ENCODE measurements at regions not wholly inside any gene's neighbourhood (a gene's known extent, or its start where the extent isn't known, plus 50 kb on each side); places are given as distances from the start of the nearest gene placed in this dataset.

DNA sequence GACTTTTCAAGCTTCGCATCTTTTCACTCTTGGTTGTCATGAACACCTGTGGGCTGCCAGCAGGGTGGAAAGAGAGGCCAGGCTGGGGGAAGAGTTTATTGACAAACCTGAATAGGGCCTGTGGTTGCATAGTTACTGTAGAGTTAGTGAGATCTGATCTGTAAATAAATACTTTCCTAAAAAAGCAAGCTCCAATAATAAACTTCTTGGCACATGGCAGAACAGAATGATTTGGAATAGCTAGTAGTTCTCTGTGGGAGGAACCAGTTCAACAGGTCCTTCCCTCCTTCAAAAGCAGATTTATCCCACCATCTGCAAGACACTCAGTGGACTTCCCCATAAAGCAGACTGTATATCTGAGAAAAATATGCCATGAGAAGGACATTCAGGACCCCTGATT lies 445.0 kb downstream of the HACE1 start:
- DNase-seq (ENCODE audit: low read depth), result no peak
- no peak overlapping the region for H3K4me3 ChIP-seq (ENCODE audit: low read depth, low read length)
- TF ChIP-seq, protein P1, sequence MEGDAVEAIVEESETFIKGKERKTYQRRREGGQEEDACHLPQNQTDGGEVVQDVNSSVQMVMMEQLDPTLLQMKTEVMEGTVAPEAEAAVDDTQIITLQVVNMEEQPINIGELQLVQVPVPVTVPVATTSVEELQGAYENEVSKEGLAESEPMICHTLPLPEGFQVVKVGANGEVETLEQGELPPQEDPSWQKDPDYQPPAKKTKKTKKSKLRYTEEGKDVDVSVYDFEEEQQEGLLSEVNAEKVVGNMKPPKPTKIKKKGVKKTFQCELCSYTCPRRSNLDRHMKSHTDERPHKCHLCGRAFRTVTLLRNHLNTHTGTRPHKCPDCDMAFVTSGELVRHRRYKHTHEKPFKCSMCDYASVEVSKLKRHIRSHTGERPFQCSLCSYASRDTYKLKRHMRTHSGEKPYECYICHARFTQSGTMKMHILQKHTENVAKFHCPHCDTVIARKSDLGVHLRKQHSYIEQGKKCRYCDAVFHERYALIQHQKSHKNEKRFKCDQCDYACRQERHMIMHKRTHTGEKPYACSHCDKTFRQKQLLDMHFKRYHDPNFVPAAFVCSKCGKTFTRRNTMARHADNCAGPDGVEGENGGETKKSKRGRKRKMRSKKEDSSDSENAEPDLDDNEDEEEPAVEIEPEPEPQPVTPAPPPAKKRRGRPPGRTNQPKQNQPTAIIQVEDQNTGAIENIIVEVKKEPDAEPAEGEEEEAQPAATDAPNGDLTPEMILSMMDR (IDR thresholded peaks at IDR 0.05; ENCODE audit: insufficient read depth, low read depth, low read length, missing control alignments), result no peak

DNA sequence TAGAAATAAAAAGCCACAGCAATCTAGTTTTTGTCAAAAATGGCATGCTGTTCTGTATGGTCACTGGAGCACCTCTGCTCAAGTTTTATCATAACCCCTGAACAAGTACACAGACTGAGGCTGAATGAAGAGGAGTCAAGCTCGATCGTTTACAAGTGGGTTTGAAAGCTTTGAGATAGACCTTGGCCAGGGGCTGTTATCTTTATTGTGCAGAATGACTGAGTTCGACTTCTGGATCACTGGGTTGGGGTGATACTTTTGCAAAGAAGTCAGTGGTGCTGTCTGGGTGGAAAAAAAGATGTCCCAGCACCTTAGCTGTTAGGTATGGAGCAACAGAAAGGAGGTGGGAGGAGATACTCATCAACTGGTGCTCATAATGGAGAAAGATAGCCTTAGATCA lies 446.0 kb downstream of the HACE1 start:
- TF ChIP-seq, protein P1 (IDR thresholded peaks at IDR 0.05; ENCODE audit: insufficient read depth, low read depth, low read length, missing control alignments), result no peak
- no peak for DNase-seq (ENCODE audit: low read depth)
- H3K4me3 ChIP-seq (ENCODE audit: low read depth, low read length), result no peak overlapping the region

DNA sequence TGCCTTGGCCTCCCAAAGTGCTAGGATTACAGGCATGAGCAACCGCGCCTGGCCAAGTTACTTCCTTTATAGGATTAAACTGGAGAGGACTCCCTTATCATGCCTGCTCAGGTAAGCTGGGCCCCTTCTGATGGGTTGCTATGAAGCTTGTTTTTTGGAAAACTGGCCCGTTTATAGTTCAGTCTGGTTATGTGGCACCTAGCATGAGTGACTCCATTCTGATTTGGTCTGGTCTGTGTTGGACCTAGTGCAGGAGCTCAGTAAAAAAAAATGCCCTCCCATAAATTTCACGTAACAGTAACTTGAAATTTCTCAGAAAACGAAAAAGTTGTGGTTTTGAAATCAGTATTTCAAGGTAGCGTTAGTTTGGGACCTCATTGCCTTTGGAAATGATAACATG lies 448.4 kb downstream of the HACE1 start:
- H3K4me3 ChIP-seq (ENCODE audit: low read depth, low read length), result no peak overlapping the region
- TF ChIP-seq, protein P1 (IDR thresholded peaks at IDR 0.05; ENCODE audit: insufficient read depth, low read depth, low read length, missing control alignments), result no peak

DNA sequence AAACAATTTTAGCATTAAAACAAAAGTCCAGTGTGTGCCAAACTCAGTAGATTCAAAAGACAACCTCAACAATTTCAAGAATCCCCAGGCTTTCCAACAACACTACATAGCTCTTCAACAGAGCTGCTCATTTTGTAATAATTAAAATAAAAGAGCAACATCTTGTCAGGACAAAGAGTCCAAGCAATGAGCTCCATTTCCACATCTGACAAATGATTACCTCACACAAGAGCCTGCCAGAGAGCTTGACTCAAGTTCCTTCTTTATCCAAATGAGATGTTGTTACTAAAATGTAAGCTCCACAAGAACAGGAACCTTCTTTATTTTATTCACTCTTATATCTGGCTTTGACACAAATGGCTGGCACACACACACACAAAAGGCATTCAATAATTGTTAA lies 449.8 kb downstream of the HACE1 start:
- TF ChIP-seq, protein P1 (IDR thresholded peaks at IDR 0.05; ENCODE audit: insufficient read depth, low read depth, low read length, missing control alignments), result no peak
- no peak for DNase-seq (ENCODE audit: low read depth)
- H3K4me3 ChIP-seq (ENCODE audit: low read depth, low read length), result no peak overlapping the region

More for the DNA sequence above, 448.4 kb downstream of the HACE1 start:
- DNase-seq (ENCODE audit: low read depth), result no peak

DNA sequence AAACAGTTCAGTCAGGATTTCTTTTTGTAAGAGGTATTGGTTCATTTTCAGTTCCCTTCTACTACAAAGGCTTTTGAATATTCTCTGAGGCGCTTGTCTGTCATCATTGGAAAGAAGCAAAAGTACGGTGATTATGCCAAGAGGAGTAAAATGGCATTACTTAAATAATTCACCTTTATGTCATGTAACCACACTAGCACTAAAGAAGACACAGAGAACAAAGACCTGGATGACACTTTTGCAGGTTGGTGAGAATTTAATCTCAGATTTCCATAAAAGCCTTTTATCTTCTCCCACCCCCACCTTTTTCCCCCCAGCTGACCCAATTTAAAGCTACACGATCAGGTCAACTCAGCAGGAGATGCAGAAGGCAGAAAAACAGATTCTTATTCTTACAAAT lies 451.8 kb downstream of the HACE1 start:
- H3K4me3 ChIP-seq (ENCODE audit: low read depth, low read length), result no peak overlapping the region
- DNase-seq (ENCODE audit: low read depth), result no peak
- TF ChIP-seq, protein P1 (IDR thresholded peaks at IDR 0.05; ENCODE audit: insufficient read depth, low read depth, low read length, missing control alignments), result no peak

DNA sequence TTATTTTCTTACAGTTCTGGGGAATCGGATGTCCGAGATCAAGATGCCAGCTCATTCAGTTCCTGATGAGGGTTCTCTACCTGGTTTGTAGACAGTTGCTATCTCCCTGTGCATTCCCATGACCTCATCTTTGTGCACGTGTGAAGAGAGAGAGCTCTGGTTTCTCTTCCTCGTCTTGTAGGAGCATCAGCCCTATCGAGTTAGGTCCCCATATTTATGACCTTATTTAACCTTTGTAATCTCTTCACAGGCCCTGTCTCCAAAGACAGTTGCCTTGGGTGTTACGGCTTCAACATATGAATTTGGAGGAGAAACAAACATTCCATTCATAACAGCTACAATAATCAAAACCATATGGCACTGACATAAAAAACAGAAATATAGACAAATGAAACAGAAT lies 455.3 kb downstream of the HACE1 start:
- DNase-seq (ENCODE audit: low read depth), result peak; percentile 35
- TF ChIP-seq, protein P1 (IDR thresholded peaks at IDR 0.05; ENCODE audit: insufficient read depth, low read depth, low read length, missing control alignments), result no peak
- H3K4me3 ChIP-seq (ENCODE audit: low read depth, low read length), result no peak overlapping the region

DNA sequence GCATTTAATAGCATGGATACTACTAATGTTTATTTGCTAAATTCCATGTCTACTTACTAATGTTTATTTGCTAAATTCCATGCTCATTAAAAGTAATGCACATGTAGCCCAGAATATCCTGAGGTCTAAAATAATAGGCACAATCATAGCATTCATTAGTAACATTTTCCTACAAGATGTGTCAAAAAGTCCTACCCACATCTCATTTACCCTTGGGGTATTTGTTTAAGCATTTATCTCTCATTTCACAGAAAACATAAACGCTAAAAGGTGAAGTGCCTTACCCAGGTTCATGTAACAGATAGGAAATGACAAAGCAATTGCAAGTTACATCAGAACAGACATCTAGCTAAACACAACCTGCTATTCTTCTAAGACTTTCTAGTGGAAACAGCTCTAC lies 457.1 kb downstream of the HACE1 start:
- TF ChIP-seq, protein P1 (IDR thresholded peaks at IDR 0.05; ENCODE audit: insufficient read depth, low read depth, low read length, missing control alignments), result no peak
- no peak for DNase-seq (ENCODE audit: low read depth)
- no peak overlapping the region for H3K4me3 ChIP-seq (ENCODE audit: low read depth, low read length)
